Memory B cell (primary cell): ENCODE measurements at regions not wholly inside any gene's neighbourhood (a gene's known extent, or its start where the extent isn't known, plus 50 kb on each side); places are given as distances from the start of the nearest gene placed in this dataset.
"Not testable (repeated sequence)": the region's sequence is repeated elsewhere in the genome, so short reads cannot be mapped to it uniquely, and the experiment has no call there.

ENCODE experiments used
- ATAC-seq: fragments of 150-1000 bp; cut with Tn5 transposase; 2 replicates; pipeline ENCODE4 v1.10.0; 2021; ENCODE audit warnings: low read depth, mild to moderate bottlenecking, moderate library complexity
- DNase-seq, 2 donors: peaks; one replicate each; pipeline ENCODE4 v3.0.0; 2022; ENCODE audit warnings: low spot score in 2 of 2
- H3K27ac Mint-ChIP-seq: one replicate; pipeline ENCODE4 v1.8.0; 2022; ENCODE audit warnings: mild to moderate bottlenecking, moderate library complexity, mixed read lengths
- H3K27me3 Mint-ChIP-seq: one replicate; pipeline ENCODE4 v1.8.0; 2022; ENCODE audit warnings: mixed read lengths
- H3K36me3 Mint-ChIP-seq: one replicate; pipeline ENCODE4 v1.8.0; 2022; ENCODE audit warnings: mild to moderate bottlenecking, mixed read lengths
- H3K4me1 Mint-ChIP-seq: one replicate; pipeline ENCODE4 v1.8.0; 2022; ENCODE audit warnings: mixed read lengths
- H3K4me3 Mint-ChIP-seq: one replicate; pipeline ENCODE4 v1.8.0; 2022; ENCODE audit warnings: mild to moderate bottlenecking, moderate library complexity, mixed read lengths
- H3K9me3 Mint-ChIP-seq: one replicate; pipeline ENCODE4 v1.8.0; 2022; ENCODE audit warnings: mixed read lengths

- H3K4me1 Mint-ChIP-seq, result no peaks in the 10 kb centered on the region
- H3K27ac Mint-ChIP-seq, result no peak overlapping the region
- H3K4me3 Mint-ChIP-seq, result no peak overlapping the region
- no peaks in the 10 kb centered on the region for H3K27me3 Mint-ChIP-seq
- no peak for DNase-seq
- no peaks in the 10 kb centered on the region for H3K9me3 Mint-ChIP-seq
- no peaks in the 10 kb centered on the region for H3K36me3 Mint-ChIP-seq
- no peak for ATAC-seq
These were observed 293.5 kb downstream of the CGGBP1 start for GRCh38 chr3:87765256-87765655.

GRCh38 chr3:87761795-87762194 is 297.0 kb downstream of the CGGBP1 start:
- Mint-ChIP-seq H3K4me3 (no peak overlapping the region), H3K36me3 (no peaks in the 10 kb centered on the region), H3K27me3 (no peaks in the 10 kb centered on the region), H3K9me3 (no peaks in the 10 kb centered on the region), H3K27ac (no peak overlapping the region), H3K4me1 (no peaks in the 10 kb centered on the region)
- no peak for ATAC-seq
- DNase-seq, result no peak

- H3K4me3 Mint-ChIP-seq, result no peak overlapping the region
- no peaks in the 10 kb centered on the region for H3K27me3 Mint-ChIP-seq
- H3K9me3 Mint-ChIP-seq, result no peaks in the 10 kb centered on the region
- ATAC-seq (no peak), DNase-seq (no peak)
- no peak overlapping the region for H3K27ac Mint-ChIP-seq
- no peaks in the 10 kb centered on the region for H3K4me1 Mint-ChIP-seq
- no peaks in the 10 kb centered on the region for H3K36me3 Mint-ChIP-seq
These were observed 297.5 kb downstream of the CGGBP1 start for GRCh38 chr3:87761341-87761740.

- no peak for DNase-seq
- ATAC-seq, result no peak
- Mint-ChIP-seq H3K27me3 (no peaks in the 10 kb centered on the region), H3K27ac (no peak overlapping the region), H3K4me3 (no peak overlapping the region), H3K9me3 (peaks cover 2% of the 10 kb centered on the region), H3K4me1 (no peaks in the 10 kb centered on the region), H3K36me3 (no peaks in the 10 kb centered on the region)
These were observed 302.2 kb downstream of the CGGBP1 start for GRCh38 chr3:87756616-87757015.

- DNase-seq (no peak), ATAC-seq (no peak)
- Mint-ChIP-seq H3K27ac (no peak overlapping the region), H3K27me3 (no peaks in the 10 kb centered on the region), H3K36me3 (no peaks in the 10 kb centered on the region), H3K4me3 (no peak overlapping the region), H3K4me1 (no peaks in the 10 kb centered on the region), H3K9me3 (peaks cover 2% of the 10 kb centered on the region)
These were observed 303.0 kb downstream of the CGGBP1 start for GRCh38 chr3:87755852-87756251.

GRCh38 chr3:87742250-87742649 is 316.6 kb downstream of the CGGBP1 start:
- Mint-ChIP-seq H3K4me3 (no peak overlapping the region), H3K9me3 (peaks cover 9% of the 10 kb centered on the region), H3K27ac (no peak overlapping the region), H3K27me3 (no peaks in the 10 kb centered on the region), H3K4me1 (no peaks in the 10 kb centered on the region), H3K36me3 (no peaks in the 10 kb centered on the region)
- ATAC-seq (no peak), DNase-seq (no peak)

- ATAC-seq, H3K9me3 Mint-ChIP-seq, H3K4me3 Mint-ChIP-seq, H3K27ac Mint-ChIP-seq, H3K36me3 Mint-ChIP-seq, DNase-seq, H3K27me3 Mint-ChIP-seq, H3K4me1 Mint-ChIP-seq: not testable (repeated sequence)
These were observed 317.9 kb downstream of the CGGBP1 start for GRCh38 chr3:87740894-87741293.

GRCh38 chr3:87737817-87738216 is 321.0 kb downstream of the CGGBP1 start:
- not testable (repeated sequence) for H3K36me3 Mint-ChIP-seq, H3K4me3 Mint-ChIP-seq, DNase-seq, H3K9me3 Mint-ChIP-seq, ATAC-seq, H3K4me1 Mint-ChIP-seq, H3K27ac Mint-ChIP-seq, H3K27me3 Mint-ChIP-seq

GRCh38 chr3:87733671-87734367 is 325.0 kb downstream of the CGGBP1 start:
- Mint-ChIP-seq H3K36me3 (no peaks in the 10 kb centered on the region), H3K9me3 (no peaks in the 10 kb centered on the region), H3K27me3 (no peaks in the 10 kb centered on the region), H3K4me1 (no peaks in the 10 kb centered on the region), H3K27ac (no peak overlapping the region), H3K4me3 (no peak overlapping the region)
- ATAC-seq (no peak), DNase-seq (no peak)

GRCh38 chr3:87732294-87732693 is 326.5 kb downstream of the CGGBP1 start:
- Mint-ChIP-seq H3K4me1 (no peaks in the 10 kb centered on the region), H3K27me3 (no peaks in the 10 kb centered on the region), H3K4me3 (no peak overlapping the region), H3K27ac (no peak overlapping the region), H3K9me3 (no peaks in the 10 kb centered on the region), H3K36me3 (no peaks in the 10 kb centered on the region)
- DNase-seq, result no peak
- ATAC-seq, result no peak

- Mint-ChIP-seq H3K27me3 (no peaks in the 10 kb centered on the region), H3K4me1 (no peaks in the 10 kb centered on the region), H3K4me3 (no peak overlapping the region), H3K9me3 (peaks cover 1% of the 10 kb centered on the region), H3K36me3 (no peaks in the 10 kb centered on the region), H3K27ac (no peak overlapping the region)
- ATAC-seq (no peak), DNase-seq (no peak)
These were observed 331.0 kb downstream of the CGGBP1 start for GRCh38 chr3:87727783-87728182.

GRCh38 chr3:87719060-87719459 is 339.7 kb downstream of the CGGBP1 start:
- ATAC-seq (no peak), DNase-seq (no peak)
- H3K27me3 Mint-ChIP-seq, result no peaks in the 10 kb centered on the region
- H3K4me3 Mint-ChIP-seq, result no peak overlapping the region
- H3K27ac Mint-ChIP-seq, result no peak overlapping the region
- H3K9me3 Mint-ChIP-seq, result peaks cover 6% of the 10 kb centered on the region
- no peaks in the 10 kb centered on the region for H3K4me1 Mint-ChIP-seq
- no peaks in the 10 kb centered on the region for H3K36me3 Mint-ChIP-seq

- H3K27ac Mint-ChIP-seq, result no peak overlapping the region
- no peak overlapping the region for H3K4me3 Mint-ChIP-seq
- peaks cover 6% of the 10 kb centered on the region for H3K9me3 Mint-ChIP-seq
- DNase-seq (no peak), ATAC-seq (no peak)
- H3K36me3 Mint-ChIP-seq, result no peaks in the 10 kb centered on the region
- no peaks in the 10 kb centered on the region for H3K27me3 Mint-ChIP-seq
- no peaks in the 10 kb centered on the region for H3K4me1 Mint-ChIP-seq
These were observed 348.3 kb downstream of the CGGBP1 start for GRCh38 chr3:87710511-87710910.

GRCh38 chr3:87710028-87710427 is 348.8 kb downstream of the CGGBP1 start:
- Mint-ChIP-seq H3K27me3 (no peaks in the 10 kb centered on the region), H3K4me1 (no peaks in the 10 kb centered on the region), H3K9me3 (peaks cover 6% of the 10 kb centered on the region), H3K36me3 (no peaks in the 10 kb centered on the region), H3K27ac (no peak overlapping the region), H3K4me3 (no peak overlapping the region)
- ATAC-seq (no peak), DNase-seq (no peak)

- ATAC-seq, result no peak
- Mint-ChIP-seq H3K4me1 (no peaks in the 10 kb centered on the region), H3K27ac (no peak overlapping the region), H3K4me3 (no peak overlapping the region), H3K27me3 (no peaks in the 10 kb centered on the region), H3K9me3 (peaks cover 6% of the 10 kb centered on the region), H3K36me3 (no peaks in the 10 kb centered on the region)
- no peak for DNase-seq
These were observed 352.6 kb downstream of the CGGBP1 start for GRCh38 chr3:87706176-87706575.
